GM13977 (cell line): ENCODE measurements at regions not wholly inside any gene's neighbourhood (a gene's known extent, or its start where the extent isn't known, plus 50 kb on each side); places are given as distances from the start of the nearest gene placed in this dataset.

Experiments used
- DNase-seq: peaks from one replicate; pipeline ENCODE4 v3.0.0; 2012; ENCODE audit warnings: low spot score
- in situ Hi-C: fragments of 300-500 bp; cut with MboI; formaldehyde crosslinking; loops from one replicate; pipeline ENCODE4 v1.12.0; 2022; ENCODE audit warnings: low sequenced_read_pairs, low pct_unique_long_range_greater_than_20kb, mixed read lengths, inconsistent platforms; ENCODE audit not compliant: unreplicated experiment
- TF ChIP-seq, protein P1 (sequence below): IDR thresholded peaks from 2 replicates; pipeline ENCODE4 v1.5.1; 2012; ENCODE audit warnings: mild to moderate bottlenecking, control low read depth; ENCODE audit not compliant: insufficient read depth; ENCODE audit errors: extremely low read depth, missing control alignments

GRCh38 chr14:97692084-97692483 is 894.9 kb downstream of the VRK1 start:
- DNase-seq = no peak
- TF ChIP-seq, protein P1, sequence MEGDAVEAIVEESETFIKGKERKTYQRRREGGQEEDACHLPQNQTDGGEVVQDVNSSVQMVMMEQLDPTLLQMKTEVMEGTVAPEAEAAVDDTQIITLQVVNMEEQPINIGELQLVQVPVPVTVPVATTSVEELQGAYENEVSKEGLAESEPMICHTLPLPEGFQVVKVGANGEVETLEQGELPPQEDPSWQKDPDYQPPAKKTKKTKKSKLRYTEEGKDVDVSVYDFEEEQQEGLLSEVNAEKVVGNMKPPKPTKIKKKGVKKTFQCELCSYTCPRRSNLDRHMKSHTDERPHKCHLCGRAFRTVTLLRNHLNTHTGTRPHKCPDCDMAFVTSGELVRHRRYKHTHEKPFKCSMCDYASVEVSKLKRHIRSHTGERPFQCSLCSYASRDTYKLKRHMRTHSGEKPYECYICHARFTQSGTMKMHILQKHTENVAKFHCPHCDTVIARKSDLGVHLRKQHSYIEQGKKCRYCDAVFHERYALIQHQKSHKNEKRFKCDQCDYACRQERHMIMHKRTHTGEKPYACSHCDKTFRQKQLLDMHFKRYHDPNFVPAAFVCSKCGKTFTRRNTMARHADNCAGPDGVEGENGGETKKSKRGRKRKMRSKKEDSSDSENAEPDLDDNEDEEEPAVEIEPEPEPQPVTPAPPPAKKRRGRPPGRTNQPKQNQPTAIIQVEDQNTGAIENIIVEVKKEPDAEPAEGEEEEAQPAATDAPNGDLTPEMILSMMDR = no peak
- in situ Hi-C loops = no loop called here

DNA sequence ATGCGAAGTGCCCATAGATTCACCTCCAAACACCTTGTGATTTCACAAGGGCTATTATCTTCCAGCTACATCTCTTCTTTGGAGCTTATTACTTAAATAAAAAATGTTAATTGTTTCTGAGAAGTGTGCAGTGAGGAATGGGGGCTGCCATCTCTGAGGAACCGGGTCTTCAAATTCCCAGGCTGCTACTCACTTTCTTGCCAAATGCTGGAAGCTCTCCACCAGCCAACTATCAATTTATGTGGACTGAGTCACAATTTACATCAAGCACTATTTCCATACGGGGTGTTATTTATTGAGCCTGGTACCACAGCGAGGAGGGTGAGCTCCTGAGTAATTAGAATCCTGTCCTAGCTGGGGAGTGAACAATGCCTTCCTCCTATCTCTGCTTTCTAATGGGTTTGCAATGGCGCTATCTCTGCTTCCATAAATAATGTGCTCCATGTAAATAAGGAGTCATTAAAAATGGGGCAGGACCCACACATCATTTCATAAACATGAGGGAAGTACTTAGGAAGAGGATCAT is 898.3 kb downstream of the VRK1 start:
- in situ Hi-C loops = no loop called here
- DNase-seq = no peak
- TF ChIP-seq, protein P1 = no peak

DNA sequence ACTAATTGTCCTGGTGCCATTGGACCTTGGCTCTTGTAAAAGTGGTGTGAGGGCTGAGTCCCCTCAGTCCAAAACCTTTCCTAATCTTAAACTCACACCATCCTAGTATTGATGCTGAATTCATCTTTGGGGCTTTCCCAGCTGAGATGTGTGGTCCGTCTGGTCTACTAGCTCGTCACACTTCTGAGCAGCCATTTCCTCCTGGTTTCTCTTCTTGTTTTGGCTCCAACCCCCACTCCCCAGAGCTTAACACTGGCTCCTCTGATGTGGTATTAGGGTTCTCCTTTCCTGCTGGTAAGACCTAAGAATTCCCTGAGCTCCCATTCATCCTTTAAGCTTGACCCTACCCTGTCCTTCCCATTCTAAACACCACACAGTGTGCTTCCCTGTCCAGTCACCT is 900.6 kb downstream of the VRK1 start:
- in situ Hi-C loops = no loop called here
- DNase-seq = no peak
- TF ChIP-seq, protein P1 = no peak

GRCh38 chr14:97699026-97699425 is 901.8 kb downstream of the VRK1 start:
- TF ChIP-seq, protein P1 = no peak
- DNase-seq = no peak
- in situ Hi-C loops = no loop called here

DNA sequence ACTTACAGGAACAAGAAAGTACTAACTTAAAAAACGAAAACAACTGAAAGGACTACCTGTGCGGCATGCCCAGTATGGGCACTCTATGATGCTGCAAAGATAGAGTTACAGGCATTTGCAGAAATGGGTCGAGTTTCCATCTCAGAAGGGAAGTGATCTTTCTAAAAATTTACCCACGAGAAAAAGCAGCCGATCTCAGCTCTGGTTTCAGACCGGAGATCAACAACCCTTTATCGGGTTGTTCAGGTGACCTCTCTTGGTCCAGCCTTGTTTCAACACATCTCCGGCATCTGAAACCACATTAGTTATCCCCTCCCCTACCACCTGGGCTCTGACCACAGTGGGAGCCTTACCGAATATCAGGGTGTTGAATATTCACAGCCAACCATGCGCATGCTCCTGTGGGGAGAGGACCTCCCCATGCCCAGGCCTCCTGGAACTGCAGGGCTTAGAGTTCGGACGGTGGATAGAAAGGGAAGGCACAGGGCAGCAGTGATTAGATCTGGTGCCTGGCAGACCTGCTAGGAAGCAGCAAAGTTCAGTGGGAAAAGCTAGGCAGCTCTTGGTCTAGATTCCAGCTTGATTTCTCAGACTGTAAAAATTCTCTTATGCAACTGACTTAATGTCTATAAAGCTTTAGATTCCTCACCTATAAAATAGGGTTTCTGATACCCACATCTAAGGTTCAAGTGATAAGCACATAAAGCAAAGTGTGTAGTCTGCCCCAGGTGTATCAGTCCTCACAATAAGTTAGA is 906.0 kb downstream of the VRK1 start:
- in situ Hi-C loops = no loop called here
- no peak for DNase-seq
- TF ChIP-seq, protein P1 = no peak

- in situ Hi-C loops = no loop called here
- TF ChIP-seq, protein P1 = no peak
- no peak for DNase-seq
Observed at GRCh38 chr14:97704316-97704885, 907.2 kb downstream of the VRK1 start.
